SK-N-SH treated with all-trans-retinoic acid at 6 μM for 48 hours (cell line): ENCODE measurements at regions not wholly inside any gene's neighbourhood (a gene's known extent, or its start where the extent isn't known, plus 50 kb on each side); places are given as distances from the start of the nearest gene placed in this dataset.
"Not testable (repeated sequence)": the region's sequence is repeated elsewhere in the genome, so short reads cannot be mapped to it uniquely, and the experiment has no call there.

Experiments
- ATAC-seq: fragments of 200-7000 bp; cut with Tn5 transposase; 3 replicates; pipeline ENCODE4 v1.9.1; 2020; ENCODE audit warnings: mild to moderate bottlenecking, moderate library complexity
- ARNTL ChIP-seq: fragments of 450-650 bp; formaldehyde crosslinking; IDR thresholded peaks from 2 replicates; pipeline ENCODE4 v1.5.0; 2020; ENCODE audit warnings: low read depth, mild to moderate bottlenecking, moderate library complexity, borderline replicate concordance
- BACH2 ChIP-seq: fragments of 250-450 bp; sonication (Bioruptor Pico); IDR thresholded peaks from 2 replicates; pipeline ENCODE4 v1.9.0; 2021; ENCODE audit warnings: mild to moderate bottlenecking, borderline replicate concordance
- CSDC2 ChIP-seq: fragments of 250-450 bp; sonication (Bioruptor Pico); IDR thresholded peaks from 2 replicates; pipeline ENCODE4 v1.5.0; 2020; ENCODE audit warnings: mild to moderate bottlenecking, moderate library complexity
- ESRRG ChIP-seq: fragments of 250-450 bp; sonication (Bioruptor Pico); IDR thresholded peaks from 2 replicates; pipeline ENCODE4 v1.6.1; 2021; ENCODE audit warnings: mild to moderate bottlenecking
- GLIS3 ChIP-seq: fragments of 250-450 bp; sonication (Bioruptor Pico); IDR thresholded peaks from 2 replicates; pipeline ENCODE4 v1.5.0; 2020; ENCODE audit warnings: mild to moderate bottlenecking, moderate library complexity
- ISL1 ChIP-seq: fragments of 250-450 bp; sonication (Bioruptor Pico); IDR thresholded peaks from 2 replicates; pipeline ENCODE4 v2.1.2; 2022; ENCODE audit warnings: mild to moderate bottlenecking, moderate library complexity
- OSR1 ChIP-seq: fragments of 250-450 bp; sonication (Bioruptor Pico); IDR thresholded peaks from 2 replicates; pipeline ENCODE4 v1.8.0; 2022; ENCODE audit warnings: moderate library complexity, mild to moderate bottlenecking, inconsistent platforms
- PATZ1 ChIP-seq: fragments of 250-450 bp; sonication (Bioruptor Pico); IDR thresholded peaks from 2 replicates; pipeline ENCODE4 v1.8.0; 2020; ENCODE audit warnings: mild to moderate bottlenecking, moderate library complexity, borderline replicate concordance
- PPARA ChIP-seq: fragments of 250-450 bp; sonication (Bioruptor Pico); IDR thresholded peaks from 2 replicates; pipeline ENCODE4 v1.5.0; 2020; ENCODE audit warnings: mild to moderate bottlenecking, borderline replicate concordance
- RARB ChIP-seq: fragments of 250-450 bp; sonication (Bioruptor Pico); IDR thresholded peaks from 2 replicates; pipeline ENCODE4 v1.8.0; 2021; ENCODE audit warnings: mild to moderate bottlenecking, moderate library complexity
- SNAI2 ChIP-seq: fragments of 250-450 bp; sonication (Bioruptor Pico); IDR thresholded peaks from 2 replicates; pipeline ENCODE4 v1.5.0; 2020; ENCODE audit warnings: mild to moderate bottlenecking, moderate library complexity
- TCF4 ChIP-seq: fragments of 250-450 bp; sonication (Bioruptor Pico); IDR thresholded peaks from 2 replicates; pipeline ENCODE4 v1.8.0; 2021; ENCODE audit warnings: mild to moderate bottlenecking, moderate library complexity, borderline replicate concordance
- TOX ChIP-seq: fragments of 250-450 bp; sonication (Bioruptor Pico); IDR thresholded peaks from 2 replicates; pipeline ENCODE4 v1.8.0; 2021; ENCODE audit warnings: mild to moderate bottlenecking, moderate library complexity, borderline replicate concordance
- ZC3H10 ChIP-seq: fragments of 250-450 bp; sonication (Bioruptor Pico); IDR thresholded peaks from 2 replicates; pipeline ENCODE4 v1.5.1; 2021; ENCODE audit warnings: mild to moderate bottlenecking, moderate library complexity
- ZFP3 ChIP-seq: fragments of 250-450 bp; sonication (Bioruptor Pico); IDR thresholded peaks from 2 replicates; pipeline ENCODE4 v1.5.0; 2020; ENCODE audit warnings: mild to moderate bottlenecking, moderate library complexity
- ZFP30 ChIP-seq: fragments of 450-650 bp; formaldehyde crosslinking; IDR thresholded peaks from 2 replicates; pipeline ENCODE4 v1.5.0; 2022; ENCODE audit warnings: mild to moderate bottlenecking, moderate library complexity
- ZNF565 ChIP-seq: fragments of 450-650 bp; formaldehyde crosslinking; conservative IDR thresholded peaks from 2 replicates; pipeline ENCODE4 v1.5.0; 2020; ENCODE audit warnings: low read depth, mild to moderate bottlenecking, moderate library complexity
- ZNF70 ChIP-seq: fragments of 450-650 bp; formaldehyde crosslinking; IDR thresholded peaks from 2 replicates; pipeline ENCODE4 v1.5.0; 2020; ENCODE audit warnings: mild to moderate bottlenecking, moderate library complexity
- ZNF8 ChIP-seq: fragments of 450-650 bp; formaldehyde crosslinking; IDR thresholded peaks from 2 replicates; pipeline ENCODE4 v1.5.0; 2020; ENCODE audit warnings: mild to moderate bottlenecking, moderate library complexity
- TF ChIP-seq, protein P1 (sequence below): fragments of 250-450 bp; sonication (Bioruptor Pico); IDR thresholded peaks from 2 replicates; pipeline ENCODE4 v1.8.0; 2021; ENCODE audit warnings: low read depth, mild to moderate bottlenecking, moderate library complexity, borderline replicate concordance

DNA sequence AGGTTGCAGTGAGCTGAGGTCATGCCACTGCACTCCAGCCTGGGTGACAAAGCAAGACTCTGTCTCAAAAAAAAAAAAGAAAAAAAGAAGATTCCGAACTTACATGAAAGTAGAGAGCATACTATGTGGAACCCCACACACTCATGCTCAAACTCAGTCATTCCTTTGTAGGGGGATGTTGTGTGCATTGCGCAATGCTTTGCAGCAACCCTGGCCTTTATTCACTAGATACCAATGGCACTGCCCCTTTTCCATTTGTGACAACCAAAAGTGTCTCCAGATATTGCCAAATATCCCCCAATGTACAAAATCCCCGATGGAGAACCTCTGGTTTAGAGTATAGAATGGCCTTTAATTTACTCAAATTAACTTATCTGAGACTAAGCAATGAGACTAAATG lies 158.6 kb downstream of the GJA1 start:
- TF ChIP-seq TCF4 (no peak), PATZ1 (CRISPR knock-in tag) (no peak), BACH2 (CRISPR knock-in tag) (no peak), ZFP3 (CRISPR knock-in tag) (no peak), ZC3H10 (CRISPR knock-in tag) (no peak), PPARA (CRISPR knock-in tag) (no peak), ISL1 (CRISPR knock-in tag) (no peak), GLIS3 (CRISPR knock-in tag) (no peak), ESRRG (no peak), SNAI2 (CRISPR knock-in tag) (no peak), TOX (CRISPR knock-in tag) (no peak), ARNTL (no peak), OSR1 (CRISPR knock-in tag) (no peak), ZNF70 (CRISPR knock-in tag) (no peak), ZNF8 (CRISPR knock-in tag) (no peak), CSDC2 (no peak), ZNF565 (CRISPR knock-in tag) (no peak)
- TF ChIP-seq, protein P1, sequence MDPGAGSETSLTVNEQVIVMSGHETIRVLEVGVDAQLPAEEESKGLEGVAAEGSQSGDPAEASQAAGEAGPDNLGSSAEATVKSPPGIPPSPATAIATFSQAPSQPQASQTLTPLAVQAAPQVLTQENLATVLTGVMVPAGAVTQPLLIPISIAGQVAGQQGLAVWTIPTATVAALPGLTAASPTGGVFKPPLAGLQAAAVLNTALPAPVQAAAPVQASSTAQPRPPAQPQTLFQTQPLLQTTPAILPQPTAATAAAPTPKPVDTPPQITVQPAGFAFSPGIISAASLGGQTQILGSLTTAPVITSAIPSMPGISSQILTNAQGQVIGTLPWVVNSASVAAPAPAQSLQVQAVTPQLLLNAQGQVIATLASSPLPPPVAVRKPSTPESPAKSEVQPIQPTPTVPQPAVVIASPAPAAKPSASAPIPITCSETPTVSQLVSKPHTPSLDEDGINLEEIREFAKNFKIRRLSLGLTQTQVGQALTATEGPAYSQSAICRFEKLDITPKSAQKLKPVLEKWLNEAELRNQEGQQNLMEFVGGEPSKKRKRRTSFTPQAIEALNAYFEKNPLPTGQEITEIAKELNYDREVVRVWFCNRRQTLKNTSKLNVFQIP (CRISPR knock-in tag): no peak
- no peak for ATAC-seq

DNA sequence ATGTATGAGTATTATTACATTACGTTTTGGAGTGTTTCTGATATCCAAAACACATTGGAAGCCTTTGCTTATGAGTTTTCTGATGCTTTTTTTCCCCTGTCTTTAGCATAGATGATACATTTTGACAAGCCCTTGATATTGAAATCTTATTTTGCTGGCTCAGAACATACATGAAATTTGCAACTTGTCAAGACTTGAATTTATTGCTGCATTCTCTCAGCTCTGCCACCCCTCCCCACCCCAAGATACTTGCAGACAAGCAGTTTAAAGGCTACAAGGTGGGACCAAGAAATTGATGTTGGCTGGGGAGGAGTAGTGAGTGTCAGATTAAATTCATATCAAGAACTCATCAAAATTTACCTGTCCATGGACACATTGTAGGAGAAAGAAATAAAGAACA lies 160.2 kb downstream of the GJA1 start:
- no peak for ATAC-seq
- TF ChIP-seq ESRRG (no peak), PATZ1 (CRISPR knock-in tag) (no peak), RARB (CRISPR knock-in tag) (no peak), OSR1 (CRISPR knock-in tag) (no peak), ZFP30 (CRISPR knock-in tag) (no peak), ISL1 (CRISPR knock-in tag) (no peak), BACH2 (CRISPR knock-in tag) (no peak), ZNF8 (CRISPR knock-in tag) (no peak), CSDC2 (no peak)

GRCh38 chr6:121596441-121596840 lies 161.0 kb downstream of the GJA1 start:
- no peak for ATAC-seq
- TF ChIP-seq RARB (CRISPR knock-in tag): no peak

DNA sequence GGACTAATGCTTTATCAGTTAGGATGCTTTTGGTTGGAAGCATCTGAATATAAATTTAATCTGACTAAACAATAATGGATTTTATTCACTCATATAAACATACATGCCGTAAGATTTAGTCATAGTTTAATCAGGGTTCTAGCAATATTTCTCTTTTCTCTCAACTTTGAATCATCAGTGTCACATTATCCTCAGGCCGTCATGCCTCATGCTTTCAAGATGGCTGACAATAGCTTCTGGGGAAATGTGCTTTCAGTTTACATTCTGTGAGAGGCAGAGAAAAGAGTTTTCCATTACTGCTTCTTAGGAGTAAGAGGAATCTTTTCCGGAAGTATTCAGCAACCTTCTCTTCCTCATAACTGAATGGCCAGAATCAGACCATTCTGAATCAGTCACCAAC lies 162.2 kb downstream of the GJA1 start:
- TF ChIP-seq ESRRG: no peak
- no peak for TF ChIP-seq OSR1 (CRISPR knock-in tag)
- no peak for TF ChIP-seq ZNF565 (CRISPR knock-in tag)
- TF ChIP-seq RARB (CRISPR knock-in tag): no peak
- no peak for TF ChIP-seq TOX (CRISPR knock-in tag)
- no peak for TF ChIP-seq ZFP3 (CRISPR knock-in tag)
- TF ChIP-seq ZFP30 (CRISPR knock-in tag): no peak
- no peak for TF ChIP-seq ISL1 (CRISPR knock-in tag)
- no peak for TF ChIP-seq TCF4
- no peak for TF ChIP-seq PPARA (CRISPR knock-in tag)
- no peak for ATAC-seq

GRCh38 chr6:121599331-121599730 lies 163.9 kb downstream of the GJA1 start:
- not testable (repeated sequence) for ATAC-seq
